GM21447 (cell line): ENCODE measurements at regions not wholly inside any gene's neighbourhood (a gene's known extent, or its start where the extent isn't known, plus 50 kb on each side); places are given as distances from the start of the nearest gene placed in this dataset.
"Not testable (repeated sequence)": the region's sequence is repeated elsewhere in the genome, so short reads cannot be mapped to it uniquely, and the experiment has no call there.

Source experiments
- ATAC-seq: cut with Tn5 transposase; IDR thresholded peaks from one replicate; pipeline ENCODE4 v1.9.1; 2021; ENCODE audit not compliant: unreplicated experiment

GRCh38 chr9:73337182-73337581, 185.5 kb downstream of the ANXA1 start:
- ATAC-seq = not testable (repeated sequence)

GRCh38 chr9:73344060-73344459, 192.4 kb downstream of the ANXA1 start:
- ATAC-seq = no peak

- ATAC-seq = no peak
Observed at GRCh38 chr9:73347123-73347522, 195.5 kb downstream of the ANXA1 start.

GRCh38 chr9:73347720-73348119, 196.1 kb downstream of the ANXA1 start:
- ATAC-seq = no peak

- no peak for ATAC-seq
Observed at GRCh38 chr9:73348471-73348870, 196.8 kb downstream of the ANXA1 start.

GRCh38 chr9:73349476-73349875, 197.8 kb downstream of the ANXA1 start:
- no peak for ATAC-seq

- ATAC-seq = no peak
Observed at GRCh38 chr9:73357607-73358006, 205.9 kb downstream of the ANXA1 start.

GRCh38 chr9:73370053-73370452, 218.4 kb downstream of the ANXA1 start:
- ATAC-seq = no peak

- ATAC-seq = no peak
Observed at GRCh38 chr9:73371801-73372200, 220.1 kb downstream of the ANXA1 start.

- ATAC-seq = no peak
Observed at GRCh38 chr9:73380411-73380810, 228.7 kb downstream of the ANXA1 start.

GRCh38 chr9:73402081-73403028, 250.7 kb downstream of the ANXA1 start:
- ATAC-seq = no peak

GRCh38 chr9:73411494-73411893, 259.8 kb downstream of the ANXA1 start:
- no peak for ATAC-seq

- ATAC-seq = no peak
Observed at GRCh38 chr9:73412874-73413273, 261.2 kb downstream of the ANXA1 start.

- no peak for ATAC-seq
Observed at GRCh38 chr9:73423891-73424290, 272.2 kb downstream of the ANXA1 start.

- no peak for ATAC-seq
Observed at GRCh38 chr9:73426269-73426668, 274.6 kb downstream of the ANXA1 start.

GRCh38 chr9:73434826-73435225, 283.2 kb downstream of the ANXA1 start:
- no peak for ATAC-seq

- no peak for ATAC-seq
Observed at GRCh38 chr9:73437758-73438157, 286.1 kb downstream of the ANXA1 start.

- ATAC-seq = not testable (repeated sequence)
Observed at GRCh38 chr9:73439839-73440238, 288.2 kb downstream of the ANXA1 start.

- no peak for ATAC-seq
Observed at GRCh38 chr9:73441223-73441622, 289.6 kb downstream of the ANXA1 start.

- ATAC-seq = no peak
Observed at GRCh38 chr9:73441890-73442818, 290.5 kb downstream of the ANXA1 start.

GRCh38 chr9:73444821-73445220, 293.2 kb downstream of the ANXA1 start:
- ATAC-seq = no peak

- not testable (repeated sequence) for ATAC-seq
Observed at GRCh38 chr9:73445384-73445783, 293.7 kb downstream of the ANXA1 start.
